PC-3 (cell line): ENCODE measurements at regions not wholly inside any gene's neighbourhood (a gene's known extent, or its start where the extent isn't known, plus 50 kb on each side); places are given as distances from the start of the nearest gene placed in this dataset.

Experiments
- EZH2phosphoT487 ChIP-seq: fragments of 300-600 bp; sonication (generic); IDR thresholded peaks from 2 replicates; pipeline ENCODE4 v1.6.1; 2018; ENCODE audit warnings: mild to moderate bottlenecking, antibody characterized with exemption, low read length, borderline replicate concordance
- TF ChIP-seq, protein P1 (sequence below): fragments of 300-600 bp; sonication (generic); conservative IDR thresholded peaks from 2 replicates; pipeline ENCODE4 v1.5.1; 2017; ENCODE audit warnings: antibody characterized with exemption, low read depth, mild to moderate bottlenecking, low read length

DNA sequence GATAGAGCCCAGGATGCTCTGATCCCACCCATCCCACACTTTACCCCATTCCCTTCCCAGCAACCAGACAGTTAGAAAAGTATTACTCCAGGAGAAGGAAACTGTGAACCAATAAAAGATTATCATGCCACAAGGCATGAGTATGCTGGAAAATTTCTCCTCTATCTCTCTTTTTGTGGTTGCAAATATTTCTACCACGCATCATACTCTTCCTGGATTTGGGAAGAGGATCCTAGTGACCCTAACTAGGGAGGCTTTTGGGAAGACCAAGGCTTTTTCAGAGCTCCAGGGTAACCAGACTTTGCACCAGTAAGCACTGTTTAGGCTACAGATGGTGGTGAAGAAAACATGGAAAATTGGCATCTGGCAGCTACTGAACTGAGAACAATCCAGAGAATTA lies 257.6 kb upstream of the CLNK start:
- TF ChIP-seq, protein P1, sequence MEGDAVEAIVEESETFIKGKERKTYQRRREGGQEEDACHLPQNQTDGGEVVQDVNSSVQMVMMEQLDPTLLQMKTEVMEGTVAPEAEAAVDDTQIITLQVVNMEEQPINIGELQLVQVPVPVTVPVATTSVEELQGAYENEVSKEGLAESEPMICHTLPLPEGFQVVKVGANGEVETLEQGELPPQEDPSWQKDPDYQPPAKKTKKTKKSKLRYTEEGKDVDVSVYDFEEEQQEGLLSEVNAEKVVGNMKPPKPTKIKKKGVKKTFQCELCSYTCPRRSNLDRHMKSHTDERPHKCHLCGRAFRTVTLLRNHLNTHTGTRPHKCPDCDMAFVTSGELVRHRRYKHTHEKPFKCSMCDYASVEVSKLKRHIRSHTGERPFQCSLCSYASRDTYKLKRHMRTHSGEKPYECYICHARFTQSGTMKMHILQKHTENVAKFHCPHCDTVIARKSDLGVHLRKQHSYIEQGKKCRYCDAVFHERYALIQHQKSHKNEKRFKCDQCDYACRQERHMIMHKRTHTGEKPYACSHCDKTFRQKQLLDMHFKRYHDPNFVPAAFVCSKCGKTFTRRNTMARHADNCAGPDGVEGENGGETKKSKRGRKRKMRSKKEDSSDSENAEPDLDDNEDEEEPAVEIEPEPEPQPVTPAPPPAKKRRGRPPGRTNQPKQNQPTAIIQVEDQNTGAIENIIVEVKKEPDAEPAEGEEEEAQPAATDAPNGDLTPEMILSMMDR: no peak
- no peak for TF ChIP-seq EZH2phosphoT487
